Esophagus muscularis mucosa (tissue), 3 donors: ENCODE measurements at regions not wholly inside any gene's neighbourhood (a gene's known extent, or its start where the extent isn't known, plus 50 kb on each side); places are given as distances from the start of the nearest gene placed in this dataset.

Experiments used
- CTCF ChIP-seq, 3 experiments: fragments of 200-600 bp in 2 of 3; fragments of 450-650 bp in 1 of 3; sonication (generic) in 2 of 3; IDR thresholded peaks; one replicate each; pipeline ENCODE4 v1.5.1; 2017 to 2019; ENCODE audit warnings: antibody characterized with exemption in 3 of 3, mild to moderate bottlenecking in 2 of 3, moderate library complexity in 1 of 3
- POLR2A ChIP-seq: fragments of 450-650 bp; IDR thresholded peaks from one replicate; pipeline ENCODE4 v1.6.1; 2017; ENCODE audit warnings: antibody characterized with exemption, moderate library complexity, mild to moderate bottlenecking, low read depth
- POLR2AphosphoS5 ChIP-seq, 2 donors: sonication (generic); formaldehyde crosslinking; IDR thresholded peaks; one replicate each; pipeline ENCODE4 v1.6.1; 2017; ENCODE audit warnings: antibody characterized with exemption in 2 of 2

- no peak for TF ChIP-seq CTCF (IDR thresholded peaks at IDR 0.05)
- TF ChIP-seq POLR2A, result no peak
- no peak for TF ChIP-seq POLR2AphosphoS5 (IDR thresholded peaks at IDR 0.05)
Measured at GRCh38 chr2:12305931-12306330, 410.8 kb upstream of the TRIB2 start.
